Astrocyte (in vitro differentiated cells and primary cell): ENCODE measurements at regions not wholly inside any gene's neighbourhood (a gene's known extent, or its start where the extent isn't known, plus 50 kb on each side); places are given as distances from the start of the nearest gene placed in this dataset.
"Not testable (repeated sequence)": the region's sequence is repeated elsewhere in the genome, so short reads cannot be mapped to it uniquely, and the experiment has no call there.

ENCODE experiments used
- EZH2 ChIP-seq: IDR thresholded peaks from 2 replicates; pipeline ENCODE4 v1.6.1; 2012; ENCODE audit warnings: mild to moderate bottlenecking, low read length, inconsistent platforms; ENCODE audit not compliant: insufficient read depth
- TF ChIP-seq, protein P1 (sequence below): IDR thresholded peaks from 2 replicates; pipeline ENCODE4 v1.5.1; 2011; ENCODE audit warnings: low read depth, mild to moderate bottlenecking, inconsistent platforms, low read length, moderate library complexity; ENCODE audit not compliant: insufficient read depth

- TF ChIP-seq, protein P1, sequence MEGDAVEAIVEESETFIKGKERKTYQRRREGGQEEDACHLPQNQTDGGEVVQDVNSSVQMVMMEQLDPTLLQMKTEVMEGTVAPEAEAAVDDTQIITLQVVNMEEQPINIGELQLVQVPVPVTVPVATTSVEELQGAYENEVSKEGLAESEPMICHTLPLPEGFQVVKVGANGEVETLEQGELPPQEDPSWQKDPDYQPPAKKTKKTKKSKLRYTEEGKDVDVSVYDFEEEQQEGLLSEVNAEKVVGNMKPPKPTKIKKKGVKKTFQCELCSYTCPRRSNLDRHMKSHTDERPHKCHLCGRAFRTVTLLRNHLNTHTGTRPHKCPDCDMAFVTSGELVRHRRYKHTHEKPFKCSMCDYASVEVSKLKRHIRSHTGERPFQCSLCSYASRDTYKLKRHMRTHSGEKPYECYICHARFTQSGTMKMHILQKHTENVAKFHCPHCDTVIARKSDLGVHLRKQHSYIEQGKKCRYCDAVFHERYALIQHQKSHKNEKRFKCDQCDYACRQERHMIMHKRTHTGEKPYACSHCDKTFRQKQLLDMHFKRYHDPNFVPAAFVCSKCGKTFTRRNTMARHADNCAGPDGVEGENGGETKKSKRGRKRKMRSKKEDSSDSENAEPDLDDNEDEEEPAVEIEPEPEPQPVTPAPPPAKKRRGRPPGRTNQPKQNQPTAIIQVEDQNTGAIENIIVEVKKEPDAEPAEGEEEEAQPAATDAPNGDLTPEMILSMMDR: not testable (repeated sequence)
- not testable (repeated sequence) for TF ChIP-seq EZH2
Observed at GRCh38 chr4:18602610-18603009, 581.1 kb upstream of the LCORL start.
